Breast epithelium (tissue), 3 donors: ENCODE measurements at regions not wholly inside any gene's neighbourhood (a gene's known extent, or its start where the extent isn't known, plus 50 kb on each side); places are given as distances from the start of the nearest gene placed in this dataset.

ENCODE experiments used
- POLR2A ChIP-seq: fragments of 450-650 bp; IDR thresholded peaks from one replicate; pipeline ENCODE4 v1.6.1; 2016; ENCODE audit warnings: antibody characterized with exemption, mild to moderate bottlenecking, moderate library complexity
- TF ChIP-seq, protein P1 (sequence below), 3 donors: fragments of 450-650 bp; IDR thresholded peaks; one replicate each; pipeline ENCODE4 v1.5.1; 2016 to 2017; ENCODE audit warnings: antibody characterized with exemption in 3 of 3, mild to moderate bottlenecking in 3 of 3, moderate library complexity in 3 of 3

DNA sequence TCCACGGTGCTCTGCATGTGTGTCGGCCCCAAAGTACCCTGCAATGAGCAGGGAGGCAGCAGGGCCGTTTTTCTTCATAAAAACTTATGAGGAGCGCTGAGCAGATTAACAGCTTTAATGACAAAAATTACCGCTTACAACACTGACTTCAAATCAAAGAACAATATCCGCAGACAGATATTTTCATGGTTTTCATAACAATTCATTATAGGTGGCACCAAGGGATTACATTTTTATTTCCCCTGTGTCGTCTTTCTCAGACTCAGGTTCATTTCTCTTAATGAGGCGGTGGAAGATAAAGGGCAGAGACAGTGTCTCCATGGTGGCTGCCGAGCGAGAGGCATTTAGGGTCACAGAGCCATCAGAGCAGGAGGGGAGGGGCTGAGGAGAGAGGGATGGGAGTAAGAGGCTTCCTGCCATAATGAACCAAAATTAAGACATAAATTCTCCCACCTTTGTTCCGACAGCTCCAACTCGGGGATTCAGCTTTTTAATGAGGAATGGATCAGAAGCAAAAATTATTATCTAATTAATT lies 240.7 kb upstream of the CLINT1 start:
- TF ChIP-seq, protein P1, sequence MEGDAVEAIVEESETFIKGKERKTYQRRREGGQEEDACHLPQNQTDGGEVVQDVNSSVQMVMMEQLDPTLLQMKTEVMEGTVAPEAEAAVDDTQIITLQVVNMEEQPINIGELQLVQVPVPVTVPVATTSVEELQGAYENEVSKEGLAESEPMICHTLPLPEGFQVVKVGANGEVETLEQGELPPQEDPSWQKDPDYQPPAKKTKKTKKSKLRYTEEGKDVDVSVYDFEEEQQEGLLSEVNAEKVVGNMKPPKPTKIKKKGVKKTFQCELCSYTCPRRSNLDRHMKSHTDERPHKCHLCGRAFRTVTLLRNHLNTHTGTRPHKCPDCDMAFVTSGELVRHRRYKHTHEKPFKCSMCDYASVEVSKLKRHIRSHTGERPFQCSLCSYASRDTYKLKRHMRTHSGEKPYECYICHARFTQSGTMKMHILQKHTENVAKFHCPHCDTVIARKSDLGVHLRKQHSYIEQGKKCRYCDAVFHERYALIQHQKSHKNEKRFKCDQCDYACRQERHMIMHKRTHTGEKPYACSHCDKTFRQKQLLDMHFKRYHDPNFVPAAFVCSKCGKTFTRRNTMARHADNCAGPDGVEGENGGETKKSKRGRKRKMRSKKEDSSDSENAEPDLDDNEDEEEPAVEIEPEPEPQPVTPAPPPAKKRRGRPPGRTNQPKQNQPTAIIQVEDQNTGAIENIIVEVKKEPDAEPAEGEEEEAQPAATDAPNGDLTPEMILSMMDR (IDR thresholded peaks at IDR 0.05), result no peak
- no peak for TF ChIP-seq POLR2A
